NCI-H524 treated with DMSO at 0.1 percent for 48 hours (cell line): ENCODE measurements at regions not wholly inside any gene's neighbourhood (a gene's known extent, or its start where the extent isn't known, plus 50 kb on each side); places are given as distances from the start of the nearest gene placed in this dataset.

Experiments used
- DNase-seq: peaks from one replicate; lab custom pipeline; 2025; lab: John Stamatoyannopoulos, UW

DNA sequence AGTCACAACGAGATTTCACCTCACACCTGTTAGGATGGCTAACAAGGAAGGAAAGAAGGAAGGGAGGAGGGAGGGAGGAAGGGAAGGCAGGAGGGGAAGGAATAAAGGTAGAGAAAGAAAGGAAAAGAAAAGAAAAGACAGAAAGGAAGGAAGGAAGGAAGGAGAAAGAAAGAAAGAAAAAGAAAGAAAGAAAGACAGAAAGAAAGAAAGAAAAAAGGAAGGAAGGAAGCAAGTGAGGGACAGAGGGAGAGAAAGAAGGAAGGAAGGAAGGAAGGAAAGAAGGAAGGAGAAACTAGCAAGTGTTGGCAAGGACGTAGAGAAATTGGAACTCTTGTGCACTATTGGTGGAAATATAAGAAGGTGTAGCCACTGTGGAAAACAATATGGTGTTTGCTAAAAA lies 52.2 kb downstream of the CCDC185 start:
- no peak for DNase-seq

DNA sequence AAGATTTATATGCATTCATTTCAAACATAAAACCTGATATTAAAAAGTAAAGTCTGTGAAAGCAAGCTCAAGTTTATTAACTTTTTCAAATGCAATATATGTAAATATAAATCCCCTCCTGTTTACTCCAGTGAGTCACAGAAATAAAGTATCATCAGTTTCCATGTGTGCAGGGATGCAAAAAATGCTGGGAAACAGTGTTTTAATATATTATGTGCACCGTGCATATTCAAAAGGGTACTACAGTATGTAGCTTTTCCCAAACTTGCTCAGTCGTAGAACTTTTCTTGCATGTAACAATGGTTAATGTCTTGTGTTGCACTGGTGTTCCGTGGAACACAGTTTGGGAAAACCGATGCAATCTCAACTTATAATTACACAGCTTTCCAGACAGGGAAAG lies 60.7 kb downstream of the CCDC185 start:
- DNase-seq = no peak

DNA sequence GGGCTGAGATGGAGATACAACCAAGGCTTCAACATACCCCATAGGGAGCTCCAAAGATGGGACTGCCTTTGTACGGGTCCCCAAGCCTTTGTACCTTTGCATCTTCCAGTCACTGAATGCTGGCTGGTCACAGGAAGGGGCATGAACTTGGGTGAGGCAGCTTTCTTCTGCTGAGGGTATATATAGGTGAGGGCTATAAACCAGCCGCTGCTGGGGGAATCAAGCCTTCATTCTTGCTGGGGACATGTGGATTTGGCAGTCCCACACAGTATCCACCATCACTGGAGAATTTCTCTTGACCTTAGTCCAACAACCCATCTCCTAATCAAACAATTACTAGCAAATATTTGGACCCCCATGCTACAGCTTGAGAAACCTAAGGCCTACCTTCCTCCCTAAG lies 61.7 kb downstream of the CCDC185 start:
- no peak for DNase-seq

DNA sequence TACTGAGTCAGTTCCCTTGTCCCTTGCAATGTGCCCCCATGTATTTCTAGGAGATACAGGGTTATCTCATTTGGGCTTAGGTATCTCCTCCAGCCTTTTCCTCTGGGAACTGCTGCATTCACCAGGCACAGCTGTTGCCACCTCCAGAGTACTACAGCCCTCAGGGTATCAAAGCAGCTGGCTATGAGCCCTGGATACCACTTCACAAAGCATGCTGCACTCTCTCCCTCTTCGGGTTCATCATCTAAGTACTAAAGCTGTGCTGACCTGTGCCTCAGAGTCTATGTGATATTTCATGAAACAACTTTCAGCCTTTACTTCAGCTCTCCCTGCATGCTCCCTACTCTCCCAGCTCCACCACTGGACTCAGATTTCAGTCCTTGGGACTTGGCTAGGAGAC lies 62.3 kb downstream of the CCDC185 start:
- no peak for DNase-seq

DNA sequence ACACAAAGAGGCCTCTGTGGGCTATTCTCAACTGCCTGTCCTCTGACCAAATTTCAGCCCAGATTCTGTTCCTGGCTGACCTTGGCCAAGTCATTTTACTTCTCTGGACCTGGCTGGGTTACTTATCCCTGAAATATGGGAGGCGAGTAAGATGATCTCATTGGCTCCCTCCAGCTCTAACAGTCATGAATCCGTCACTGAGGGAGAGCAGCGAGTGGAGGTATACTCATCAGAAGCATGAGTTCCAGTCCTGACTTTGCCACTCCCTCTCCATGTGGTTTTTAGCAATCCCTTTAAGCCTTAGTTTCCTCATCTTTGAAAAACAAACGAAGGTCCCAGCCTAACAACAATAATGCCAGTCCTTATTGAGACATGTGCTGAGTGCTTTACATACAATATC lies 63.5 kb downstream of the CCDC185 start:
- DNase-seq = no peak

DNA sequence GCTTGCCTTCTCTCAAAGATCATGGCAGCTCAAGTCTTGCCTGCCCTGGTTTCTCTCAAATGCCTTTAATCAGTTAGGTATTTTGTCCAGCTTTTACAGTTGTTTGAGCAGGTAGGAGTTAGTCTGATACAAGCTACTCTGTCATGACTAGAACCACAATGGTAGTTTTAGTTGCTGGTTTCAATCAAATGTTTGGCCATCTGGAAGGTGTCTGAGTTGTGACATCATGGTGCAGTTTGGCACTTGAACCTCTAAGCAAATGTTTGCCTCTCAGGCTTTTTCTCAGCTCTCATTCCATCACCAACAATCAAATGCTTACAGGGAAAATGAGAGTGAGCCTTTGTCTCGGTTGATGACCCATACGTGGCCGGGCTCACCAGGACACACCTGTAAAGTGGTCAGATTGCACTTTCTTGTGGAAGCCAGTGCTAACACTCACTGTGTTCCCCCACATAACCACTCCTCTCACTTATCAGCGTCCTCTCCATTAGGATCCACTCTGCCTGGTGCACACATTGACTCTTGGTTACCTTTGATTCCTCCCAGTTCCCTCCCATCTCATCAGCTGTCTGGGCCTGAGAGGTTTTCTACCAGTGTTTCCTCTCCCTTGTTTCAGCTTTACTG lies 67.5 kb downstream of the CCDC185 start:
- no peak for DNase-seq

DNA sequence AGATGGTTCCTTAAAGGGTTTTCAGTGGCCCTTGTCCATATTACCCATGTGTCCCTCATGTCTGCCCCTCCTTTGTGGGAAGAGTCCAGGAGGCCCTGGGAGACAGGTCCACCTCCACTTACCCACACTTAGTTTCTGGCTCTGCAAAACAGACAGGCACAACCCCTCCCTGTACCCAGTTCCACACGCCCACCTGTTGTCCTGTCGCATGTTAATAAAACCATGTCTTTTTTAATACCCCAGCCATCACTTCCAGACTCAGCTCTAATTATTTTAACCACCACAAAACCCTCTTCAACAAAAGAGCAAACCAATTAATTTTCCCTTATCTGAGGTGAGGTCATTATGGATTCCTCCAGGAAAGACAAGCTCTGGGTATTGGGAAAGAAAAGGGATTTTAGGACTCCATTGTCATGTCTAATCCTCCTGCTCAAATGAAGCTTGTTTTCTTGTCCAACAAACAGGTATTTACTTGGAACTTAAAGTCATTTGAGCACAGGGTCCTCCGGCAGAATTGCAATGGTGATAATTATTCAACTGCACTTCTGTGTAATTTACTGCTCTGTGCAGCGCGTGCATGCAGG lies 68.9 kb downstream of the CCDC185 start:
- no peak for DNase-seq

DNA sequence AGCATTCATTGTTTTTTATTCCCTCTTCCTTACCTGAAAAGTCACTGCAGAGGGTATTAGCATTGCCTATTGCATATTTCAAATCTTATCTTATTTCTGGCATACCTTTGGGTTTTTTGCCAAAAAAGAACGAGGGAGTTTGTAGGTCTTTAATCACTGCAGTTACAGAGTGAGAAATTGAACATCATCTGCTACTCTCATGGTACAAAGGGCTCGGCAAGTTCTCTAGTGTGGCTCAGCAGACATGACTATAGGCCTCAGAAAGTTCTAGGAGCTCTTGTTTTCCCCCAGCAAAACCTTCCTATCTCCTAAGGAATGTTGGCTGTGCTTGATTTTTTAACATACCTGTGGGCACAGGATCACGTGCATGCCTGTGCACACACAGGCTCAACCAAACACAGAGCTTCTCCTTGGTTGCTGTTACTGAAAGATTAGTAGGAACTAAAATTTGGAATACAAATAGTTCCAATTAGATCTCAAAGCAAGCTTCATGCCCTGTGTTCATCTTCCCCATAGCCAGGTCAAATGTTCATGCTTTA lies 69.7 kb downstream of the CCDC185 start:
- DNase-seq = no peak

DNA sequence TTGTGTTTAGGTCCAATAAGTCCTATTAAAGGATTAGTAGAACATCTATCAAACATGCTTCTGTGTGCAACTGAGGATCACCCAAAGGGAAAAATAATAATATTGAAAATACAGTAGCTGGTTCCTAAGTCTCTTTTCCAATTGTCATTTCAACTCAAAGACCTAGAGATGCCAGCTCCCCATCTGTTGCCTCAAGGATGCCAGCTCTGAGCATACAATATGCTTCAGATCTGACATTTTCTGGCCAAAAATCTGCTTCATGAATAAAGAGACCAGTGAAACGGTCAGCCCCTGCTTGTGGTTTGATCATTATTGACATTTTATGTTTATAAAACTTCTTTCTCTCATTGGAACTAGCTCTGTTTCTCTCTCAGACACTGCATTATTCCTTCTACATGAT lies 72.9 kb downstream of the CCDC185 start:
- no peak for DNase-seq

DNA sequence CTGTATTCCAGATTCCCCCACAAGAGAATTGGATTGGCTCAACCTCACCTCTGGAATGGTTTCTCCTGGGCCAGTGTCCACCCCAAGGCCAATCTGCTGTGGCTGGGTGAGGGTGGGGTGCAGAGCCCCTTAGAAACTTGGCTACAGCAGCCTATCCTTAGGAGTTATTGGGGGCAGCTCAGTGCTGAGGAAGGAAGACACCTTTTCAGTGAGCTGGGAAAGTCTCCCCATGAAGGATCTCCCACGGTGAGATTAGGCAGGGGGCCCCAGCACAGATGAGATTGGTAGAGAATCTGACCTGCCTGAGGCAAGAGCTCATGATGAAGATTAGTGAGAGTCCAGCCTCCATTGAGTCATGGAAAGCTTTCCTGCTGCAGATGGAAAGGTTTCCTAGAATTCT lies 78.4 kb downstream of the CCDC185 start:
- no peak for DNase-seq

DNA sequence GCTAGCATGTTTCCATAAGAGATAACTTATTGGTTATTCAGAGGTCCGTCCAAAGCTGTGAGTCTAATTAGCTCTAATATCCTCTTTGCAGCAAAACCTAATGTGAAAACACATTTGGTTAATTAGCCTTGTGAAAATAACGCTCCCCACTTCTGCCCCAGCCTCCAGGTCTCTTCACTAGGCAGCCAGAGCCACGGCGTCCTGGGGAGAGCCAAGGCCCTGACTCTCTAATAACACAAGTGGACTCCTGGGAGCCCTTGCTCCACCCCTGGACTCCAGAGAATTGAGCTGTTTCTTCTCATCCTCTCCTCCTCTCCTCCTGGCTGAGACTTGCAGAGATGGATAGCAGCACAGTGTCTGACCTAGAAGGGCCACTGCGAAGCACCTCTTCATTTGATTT lies 78.8 kb downstream of the CCDC185 start:
- DNase-seq = no peak

DNA sequence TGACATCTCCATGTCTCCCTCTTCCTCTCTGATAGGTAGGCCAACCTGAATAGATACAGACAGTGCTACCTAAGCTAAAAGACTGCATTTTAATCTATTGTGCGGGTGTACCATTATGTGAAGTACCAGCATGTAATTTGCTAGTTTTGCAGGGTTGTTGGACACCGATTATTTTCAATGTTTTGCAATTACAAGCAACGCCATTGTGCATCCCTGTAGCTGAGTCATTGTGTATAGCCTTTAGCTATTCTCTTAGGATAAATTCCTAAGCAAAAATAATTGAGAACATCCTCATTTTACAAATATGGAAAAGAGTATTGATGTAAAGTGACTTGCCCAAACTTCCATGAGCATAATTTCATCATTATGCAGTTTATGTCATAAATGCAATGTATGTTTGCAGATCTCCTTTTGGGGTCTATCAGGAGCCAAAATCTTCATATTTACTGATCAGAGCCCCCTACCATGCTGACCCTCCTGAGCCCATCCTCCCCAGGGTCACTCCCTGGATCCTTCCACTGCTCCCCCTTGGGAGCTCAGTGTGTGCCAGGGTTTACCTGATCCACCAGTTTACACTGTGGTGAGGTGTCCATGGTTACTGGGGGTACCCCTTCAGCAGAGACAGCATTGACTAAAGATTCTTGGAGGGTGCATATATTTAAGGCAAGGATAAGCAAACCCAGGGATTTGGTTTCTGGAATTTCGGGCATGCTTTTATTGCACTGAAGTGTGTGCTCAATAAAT lies 80.6 kb downstream of the CCDC185 start:
- DNase-seq = no peak

DNA sequence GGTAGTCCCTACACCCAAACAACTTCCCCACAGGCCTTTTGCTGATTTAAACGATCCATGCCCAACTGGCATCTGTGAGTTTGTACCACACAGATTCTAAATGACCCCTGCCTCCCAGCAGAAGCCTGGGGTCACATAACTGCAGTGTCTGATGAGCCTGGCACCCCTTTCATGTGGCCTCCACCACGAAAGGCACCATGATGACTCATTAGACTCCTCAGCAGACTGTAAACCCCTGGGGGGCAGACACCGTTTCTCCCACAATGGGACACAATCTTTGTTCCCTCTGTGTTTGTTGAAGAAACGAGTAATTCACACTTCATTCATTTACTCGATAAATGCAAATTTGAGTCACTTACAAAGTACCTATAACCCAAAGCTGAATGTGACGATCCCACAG lies 81.6 kb downstream of the CCDC185 start:
- no peak for DNase-seq

DNA sequence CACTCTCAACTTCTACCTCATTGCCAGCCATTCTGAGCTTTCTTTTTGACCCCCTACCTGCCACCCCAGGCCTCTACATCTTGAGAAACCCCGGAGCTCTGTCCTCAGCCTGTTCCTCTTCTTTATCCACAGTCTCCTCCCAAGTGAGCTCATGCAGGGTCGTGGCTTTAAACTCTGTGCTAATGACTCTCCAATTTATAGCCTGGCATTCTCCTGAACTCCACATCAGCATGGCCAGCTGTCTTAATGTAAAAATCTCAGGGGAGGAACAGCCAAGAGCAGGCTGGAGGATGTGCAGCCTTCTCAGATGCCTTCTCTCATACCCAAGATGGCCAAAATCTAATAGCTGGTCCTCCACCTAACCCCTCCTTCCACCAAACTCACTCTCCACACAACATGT lies 84.2 kb downstream of the CCDC185 start:
- DNase-seq = no peak

DNA sequence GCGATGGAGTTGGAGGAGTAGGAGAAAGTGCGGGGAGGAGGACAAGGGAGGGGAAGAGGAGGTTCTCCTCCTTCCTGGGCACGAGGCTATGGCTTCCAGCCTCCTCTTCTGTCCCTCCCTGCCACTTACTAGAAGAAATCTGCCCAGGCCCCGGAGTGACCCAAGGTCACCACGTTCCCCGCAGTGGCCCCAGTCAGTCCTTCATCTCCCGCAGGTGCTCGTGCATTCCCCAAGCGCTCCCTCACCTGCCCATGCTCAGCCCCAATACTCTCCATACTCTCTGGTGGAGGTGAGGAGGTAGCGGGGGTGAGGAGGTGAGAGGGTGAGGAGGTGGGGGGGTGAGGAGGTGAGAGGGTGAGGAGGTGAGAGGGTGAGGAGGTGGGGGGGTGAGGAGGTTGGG lies 85.4 kb downstream of the CCDC185 start:
- no peak for DNase-seq

DNA sequence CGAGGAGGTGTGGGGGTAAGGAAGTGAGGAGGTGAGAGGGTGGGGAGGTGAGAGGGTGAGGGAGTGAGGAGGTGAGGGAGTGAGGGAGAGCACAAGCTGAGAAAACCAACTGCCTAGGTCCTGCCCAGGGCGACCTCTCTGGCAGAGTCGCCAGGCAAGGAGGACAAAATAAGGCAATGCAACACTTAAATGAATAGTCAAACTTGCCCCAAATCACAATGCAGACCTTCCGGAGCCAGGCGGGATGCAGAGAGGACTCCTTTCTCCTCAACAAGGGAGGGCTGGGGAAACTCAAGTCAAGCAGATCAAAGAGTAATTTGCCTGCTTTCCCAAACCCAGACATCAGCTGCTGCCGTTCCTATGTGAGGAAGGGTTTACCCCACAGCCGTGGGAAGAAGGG lies 86.0 kb downstream of the CCDC185 start:
- no peak for DNase-seq

DNA sequence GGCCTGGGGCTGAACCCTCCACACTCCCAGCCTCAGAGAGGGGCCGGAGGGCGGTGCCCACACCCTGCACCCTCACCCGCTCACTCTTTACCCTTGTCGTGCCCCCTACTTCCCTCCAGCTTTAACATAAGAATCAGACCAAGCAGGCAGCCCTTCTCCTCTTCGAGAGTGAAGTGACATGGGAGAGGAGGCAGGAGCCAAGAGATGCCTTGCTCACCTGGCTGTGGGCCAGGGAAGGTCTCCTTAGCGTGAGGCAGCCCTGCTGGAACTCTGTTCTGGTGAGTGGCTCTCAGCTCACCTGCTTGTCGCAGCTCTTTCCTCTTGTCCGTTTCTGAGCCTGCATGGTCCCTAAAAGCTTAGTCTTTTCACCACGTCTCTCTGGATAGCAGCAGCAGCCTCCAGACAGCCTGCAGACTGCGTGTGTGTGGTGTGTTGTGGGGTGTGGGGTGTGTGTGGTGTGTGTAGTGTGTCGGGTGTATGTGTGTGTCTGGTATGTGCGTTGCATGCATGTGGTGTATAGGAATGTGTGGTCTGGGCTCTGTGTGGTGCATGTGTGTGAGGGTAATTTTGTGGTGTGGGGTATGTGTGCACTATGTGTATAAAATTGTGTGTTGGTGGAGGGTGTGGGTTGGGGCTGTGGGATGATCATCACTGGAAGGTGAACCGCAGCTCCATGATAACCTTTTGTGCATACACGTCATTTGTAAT lies 86.7 kb downstream of the CCDC185 start:
- DNase-seq = no peak

DNA sequence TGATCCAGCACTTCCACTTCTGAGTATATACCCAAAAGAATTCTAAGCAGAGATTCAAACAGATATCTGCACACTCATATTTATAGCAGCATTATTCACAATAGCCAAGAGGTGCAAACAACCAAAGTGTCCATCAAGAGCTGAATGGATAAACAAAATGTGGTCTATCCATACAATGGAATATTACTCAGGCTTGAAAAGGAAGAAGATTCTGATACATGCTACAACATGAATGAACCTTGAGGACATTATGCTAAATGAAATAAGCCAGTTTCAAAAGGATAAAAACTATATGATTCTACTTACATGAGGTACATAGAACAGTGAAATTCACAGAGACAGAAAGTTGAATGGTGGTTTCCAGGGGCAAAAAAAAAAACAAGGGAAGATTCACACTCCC lies 88.9 kb downstream of the CCDC185 start:
- no peak for DNase-seq

DNA sequence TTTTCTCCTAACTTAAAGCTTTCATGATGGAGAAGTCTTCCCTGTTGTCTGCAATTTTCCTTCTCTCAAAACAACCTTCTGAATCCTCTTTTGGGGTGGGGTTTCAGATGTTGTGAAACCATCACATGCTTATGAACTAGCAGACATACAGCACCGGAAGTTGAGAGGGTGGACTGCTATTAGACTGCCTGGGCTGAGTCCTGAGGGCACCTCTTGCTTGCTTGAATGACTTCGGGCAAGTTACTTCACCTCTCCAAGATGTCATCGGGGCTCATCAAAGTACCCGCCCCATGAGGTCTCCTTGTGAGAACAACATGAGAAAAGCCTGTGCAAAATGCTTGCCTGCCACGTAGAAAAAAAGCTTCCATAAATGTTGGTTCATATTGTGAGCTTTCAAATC lies 89.6 kb downstream of the CCDC185 start:
- no peak for DNase-seq

DNA sequence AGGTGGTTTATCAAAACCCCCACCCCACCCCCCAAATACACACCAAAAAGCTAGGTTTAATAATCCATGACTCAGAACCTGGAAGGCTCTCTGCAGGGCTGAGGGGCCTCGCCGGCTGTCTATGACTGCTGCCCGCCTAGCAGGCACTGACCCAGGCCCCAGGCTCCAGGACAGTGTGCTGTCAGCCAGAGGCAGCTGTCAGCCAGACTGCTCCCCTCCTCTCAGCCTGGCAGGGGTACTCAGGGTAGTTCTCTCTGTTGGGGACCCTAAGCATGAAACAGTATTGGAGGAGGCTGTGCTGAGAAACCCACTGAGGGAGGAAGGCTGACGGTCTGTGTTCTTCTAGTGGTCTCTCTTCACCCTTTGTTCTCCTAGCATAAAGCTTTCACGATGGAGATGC lies 90.3 kb downstream of the CCDC185 start:
- no peak for DNase-seq

DNA sequence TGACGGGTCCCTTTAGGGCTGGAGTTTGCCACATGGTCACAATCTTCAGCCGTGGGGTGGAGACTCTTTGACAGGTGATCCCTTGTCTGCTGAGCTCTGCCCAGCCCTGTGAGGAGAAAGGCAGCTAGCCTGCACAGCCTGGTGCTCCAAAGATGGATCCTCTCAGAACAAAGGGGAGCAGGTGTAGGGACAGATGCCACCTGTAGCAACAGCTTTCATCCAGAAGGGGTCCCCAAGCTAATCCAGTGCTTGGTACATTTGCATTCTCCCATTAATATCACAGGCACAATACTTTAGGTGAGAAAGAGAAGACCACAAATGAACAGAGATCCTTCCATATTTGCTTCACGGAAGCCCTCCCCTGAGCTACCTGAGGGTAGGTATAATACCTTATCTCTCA lies 93.2 kb downstream of the CCDC185 start:
- DNase-seq = peak; percentile 57

DNA sequence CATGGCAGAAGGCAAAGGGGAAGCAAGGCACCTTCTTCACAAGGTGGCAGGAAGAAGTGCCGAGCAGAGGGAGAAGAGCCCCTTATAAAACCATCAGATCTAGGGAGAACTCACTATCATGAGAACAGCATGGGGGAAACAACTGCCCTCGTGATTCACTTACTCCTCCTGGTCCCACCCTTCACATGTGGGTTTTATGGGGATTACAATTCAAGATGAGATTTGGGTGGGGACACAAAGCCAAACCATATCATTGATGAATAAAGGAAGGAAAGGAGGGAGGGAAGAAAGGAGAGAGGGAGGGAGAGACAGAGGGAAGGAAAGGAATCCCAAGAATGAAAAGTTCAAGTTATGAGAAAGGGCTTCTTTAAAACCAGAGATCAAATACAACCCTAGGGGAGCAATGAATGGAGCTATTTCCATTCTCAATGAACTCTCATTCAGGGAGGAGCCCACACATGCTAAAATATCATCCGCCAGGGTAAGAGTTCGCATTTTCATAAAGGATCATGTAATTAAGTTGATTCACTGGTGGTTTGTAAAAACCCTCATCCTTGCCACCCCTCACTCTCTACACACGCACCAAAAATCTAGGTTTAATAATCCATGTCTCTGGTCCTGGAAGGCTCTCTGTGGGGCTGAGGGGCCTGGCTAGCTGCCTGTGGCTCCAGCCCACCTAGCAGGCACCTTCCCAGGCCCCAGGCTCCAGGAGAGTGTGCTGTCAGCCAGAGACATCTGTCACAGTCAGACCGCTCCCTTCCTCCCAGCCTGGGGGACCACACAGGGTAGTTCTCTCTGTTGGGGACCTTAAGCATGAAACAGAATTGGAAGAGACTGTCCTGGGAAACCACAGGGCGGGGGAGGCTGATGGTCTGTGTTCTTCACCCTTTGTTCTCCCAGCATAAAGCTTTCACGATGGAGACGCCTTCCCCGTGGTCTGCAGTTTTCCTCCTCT lies 94.0 kb downstream of the CCDC185 start:
- DNase-seq = no peak
